OCI-LY1 (cell line): ENCODE measurements at regions not wholly inside any gene's neighbourhood (a gene's known extent, or its start where the extent isn't known, plus 50 kb on each side); places are given as distances from the start of the nearest gene placed in this dataset.

Source experiments
- H2AFZ ChIP-seq: fragments of 200-600 bp; sonication (generic), shearing (Covaris generic); 2 replicates; pipeline ENCODE4 v1.6.0; 2014; ENCODE audit warnings: antibody characterized with exemption, mild to moderate bottlenecking, low read length
- H3F3A ChIP-seq: fragments of 200-600 bp; sonication (generic), shearing (Covaris generic); 2 replicates; pipeline ENCODE4 v1.6.0; 2014; ENCODE audit warnings: mild to moderate bottlenecking, antibody characterized with exemption, low read length, moderate library complexity; ENCODE audit not compliant: insufficient read depth
- H3K27ac ChIP-seq: fragments of 200-600 bp; sonication (generic); 2 replicates; pipeline ENCODE4 v1.5.1; 2014; ENCODE audit warnings: low read length, mixed run types, mild to moderate bottlenecking, low read depth; ENCODE audit not compliant: poor library complexity, severe bottlenecking
- H3K27me3 ChIP-seq: fragments of 200-600 bp; sonication (generic); 2 replicates; pipeline ENCODE4 v1.6.0; 2014; ENCODE audit warnings: antibody characterized with exemption, mild to moderate bottlenecking, low read length, moderate library complexity; ENCODE audit not compliant: insufficient read depth
- H3K36me3 ChIP-seq: fragments of 200-600 bp; sonication (generic); 2 replicates; pipeline ENCODE4 v1.6.1; 2014; ENCODE audit warnings: mild to moderate bottlenecking, antibody characterized with exemption, low read length, moderate library complexity, mixed read lengths; ENCODE audit not compliant: insufficient read depth
- H3K4me1 ChIP-seq: fragments of 200-600 bp; sonication (generic); 2 replicates; pipeline ENCODE4 v1.5.1; 2014; ENCODE audit warnings: mild to moderate bottlenecking, low read length, moderate library complexity; ENCODE audit not compliant: insufficient read depth, severe bottlenecking
- H3K4me2 ChIP-seq: fragments of 200-600 bp; sonication (generic), shearing (Covaris generic); 2 replicates; pipeline ENCODE4 v1.6.1; 2014; ENCODE audit warnings: low read length
- H3K4me3 ChIP-seq: fragments of 200-600 bp; sonication (generic); 2 replicates; pipeline ENCODE4 v1.5.1; 2014; ENCODE audit warnings: low read length, low read depth, mild to moderate bottlenecking, mixed read lengths; ENCODE audit not compliant: poor library complexity, severe bottlenecking
- H3K79me2 ChIP-seq: fragments of 200-600 bp; shearing (Covaris generic); 2 replicates; pipeline ENCODE4 v1.6.1; 2016; ENCODE audit warnings: mixed run types, low read length, mixed read lengths; ENCODE audit not compliant: insufficient read depth
- H3K9ac ChIP-seq: fragments of 200-600 bp; sonication (generic), shearing (Covaris generic); 2 replicates; pipeline ENCODE4 v1.6.1; 2014; ENCODE audit warnings: mild to moderate bottlenecking, low read length, mixed read lengths
- H3K9me2 ChIP-seq: fragments of 200-600 bp; sonication (generic), shearing (Covaris generic); 2 replicates; pipeline ENCODE4 v1.6.1; 2014; ENCODE audit warnings: low read depth, mild to moderate bottlenecking, low read length, mixed read lengths
- H3K9me3 ChIP-seq: fragments of 200-600 bp; shearing (Covaris generic); 2 replicates; pipeline ENCODE4 v1.6.1; 2014; ENCODE audit warnings: low read length, mixed read lengths
- H4K20me1 ChIP-seq: fragments of 200-600 bp; sonication (generic), shearing (Covaris generic); 2 replicates; pipeline ENCODE4 v1.6.0; 2016; ENCODE audit warnings: mild to moderate bottlenecking, low read length; ENCODE audit not compliant: insufficient read depth
- CTCF ChIP-seq: fragments of 200-600 bp; sonication (generic), shearing (Covaris generic); IDR thresholded peaks from 2 replicates; pipeline ENCODE4 v1.5.1; 2017; ENCODE audit warnings: mild to moderate bottlenecking, antibody characterized with exemption, low read length, moderate library complexity, mixed read lengths
- EZH2 ChIP-seq: fragments of 200-600 bp; sonication (generic), shearing (Covaris generic); IDR thresholded peaks from 2 replicates; pipeline ENCODE4 v1.8.0; 2017; ENCODE audit warnings: borderline replicate concordance, mixed run types, mild to moderate bottlenecking, antibody characterized with exemption, low read length, moderate library complexity, mixed read lengths

DNA sequence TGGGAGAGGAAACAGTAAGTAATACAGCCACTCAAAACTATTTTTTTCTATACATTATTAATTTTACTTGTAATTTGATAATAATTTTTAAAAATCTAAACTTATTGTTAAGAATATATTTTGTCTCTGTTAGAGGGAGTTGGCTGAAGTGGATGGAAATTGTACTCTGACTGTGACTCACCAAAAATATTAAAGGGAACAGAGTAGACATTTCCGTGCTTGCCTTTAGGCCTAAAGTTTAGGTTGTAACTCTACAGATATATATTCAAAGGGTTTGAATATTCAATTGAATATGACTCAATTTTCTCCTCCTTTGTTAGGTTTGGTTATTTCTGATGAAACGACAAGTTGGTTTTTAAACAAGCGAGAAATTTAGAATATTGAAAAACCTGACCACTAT lies 128.3 kb upstream of the PITX2 start:
- H4K20me1 ChIP-seq: no peaks in the 10 kb centered on the region
- no peaks in the 10 kb centered on the region for H3K36me3 ChIP-seq
- no peaks in the 10 kb centered on the region for H3K4me1 ChIP-seq
- H3K9ac ChIP-seq: no peak overlapping the region
- no peaks in the 10 kb centered on the region for H3K9me2 ChIP-seq
- no peak overlapping the region for H3K4me3 ChIP-seq
- no peak overlapping the region for H3K27ac ChIP-seq
- no peaks in the 10 kb centered on the region for H3F3A ChIP-seq
- no peak overlapping the region for H2AFZ ChIP-seq
- TF ChIP-seq CTCF (no peak), EZH2 (no peak)
- no peaks in the 10 kb centered on the region for H3K27me3 ChIP-seq
- no peaks in the 10 kb centered on the region for H3K79me2 ChIP-seq
- no peak overlapping the region for H3K4me2 ChIP-seq
- no peaks in the 10 kb centered on the region for H3K9me3 ChIP-seq

DNA sequence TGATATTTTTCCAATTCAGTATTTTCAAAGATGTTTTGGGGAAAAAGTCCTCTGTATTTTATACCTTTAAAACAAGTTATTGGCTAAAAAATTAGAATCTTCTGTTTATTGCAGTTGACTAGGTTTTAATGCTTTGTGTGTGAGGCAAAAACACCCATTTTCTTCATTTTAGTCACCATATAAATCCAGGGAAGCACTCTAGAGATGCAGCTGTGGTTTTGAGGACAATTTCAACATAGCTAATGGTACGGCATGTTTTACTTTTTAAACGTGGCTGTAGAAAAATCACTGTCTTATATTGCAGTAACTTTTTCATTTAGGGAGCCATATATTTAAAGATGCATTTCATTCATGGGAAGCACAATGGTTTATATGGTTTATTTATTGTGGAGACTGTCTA lies 129.1 kb upstream of the PITX2 start:
- no peak overlapping the region for H2AFZ ChIP-seq
- H3K4me3 ChIP-seq: no peak overlapping the region
- no peaks in the 10 kb centered on the region for H3K79me2 ChIP-seq
- H3K9me2 ChIP-seq: no peaks in the 10 kb centered on the region
- H3K36me3 ChIP-seq: no peaks in the 10 kb centered on the region
- no peaks in the 10 kb centered on the region for H3K4me1 ChIP-seq
- no peaks in the 10 kb centered on the region for H3K27me3 ChIP-seq
- H3K9ac ChIP-seq: no peak overlapping the region
- H3K4me2 ChIP-seq: no peak overlapping the region
- no peaks in the 10 kb centered on the region for H4K20me1 ChIP-seq
- H3K9me3 ChIP-seq: no peaks in the 10 kb centered on the region
- TF ChIP-seq EZH2 (no peak), CTCF (no peak)
- H3F3A ChIP-seq: no peaks in the 10 kb centered on the region
- no peak overlapping the region for H3K27ac ChIP-seq

DNA sequence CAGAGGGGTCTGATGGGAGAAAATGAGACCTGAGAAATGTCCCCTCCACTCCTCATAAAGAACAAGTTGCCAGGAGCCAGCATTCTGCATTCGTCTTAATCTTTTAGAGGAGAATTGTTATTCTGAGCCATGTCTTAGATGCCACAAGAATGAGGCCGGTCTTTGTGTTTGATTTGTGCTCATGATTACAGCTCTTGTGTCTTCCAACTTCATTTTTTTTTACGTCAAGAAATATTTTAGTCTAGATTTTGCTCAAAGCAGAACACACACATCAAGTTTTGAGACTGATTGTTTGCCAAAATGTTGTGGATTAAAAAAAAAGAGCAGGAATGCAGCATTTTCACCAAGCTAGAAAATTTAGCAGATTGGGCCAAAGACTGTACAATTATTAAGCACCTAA lies 130.6 kb upstream of the PITX2 start:
- no peaks in the 10 kb centered on the region for H3F3A ChIP-seq
- H3K9me3 ChIP-seq: no peaks in the 10 kb centered on the region
- no peak overlapping the region for H3K9ac ChIP-seq
- TF ChIP-seq CTCF (no peak), EZH2 (no peak)
- no peaks in the 10 kb centered on the region for H3K36me3 ChIP-seq
- H3K79me2 ChIP-seq: no peaks in the 10 kb centered on the region
- no peaks in the 10 kb centered on the region for H3K4me1 ChIP-seq
- no peaks in the 10 kb centered on the region for H3K27me3 ChIP-seq
- H3K9me2 ChIP-seq: no peaks in the 10 kb centered on the region
- H3K4me3 ChIP-seq: no peak overlapping the region
- no peak overlapping the region for H3K27ac ChIP-seq
- no peak overlapping the region for H2AFZ ChIP-seq
- no peak overlapping the region for H3K4me2 ChIP-seq
- no peaks in the 10 kb centered on the region for H4K20me1 ChIP-seq

DNA sequence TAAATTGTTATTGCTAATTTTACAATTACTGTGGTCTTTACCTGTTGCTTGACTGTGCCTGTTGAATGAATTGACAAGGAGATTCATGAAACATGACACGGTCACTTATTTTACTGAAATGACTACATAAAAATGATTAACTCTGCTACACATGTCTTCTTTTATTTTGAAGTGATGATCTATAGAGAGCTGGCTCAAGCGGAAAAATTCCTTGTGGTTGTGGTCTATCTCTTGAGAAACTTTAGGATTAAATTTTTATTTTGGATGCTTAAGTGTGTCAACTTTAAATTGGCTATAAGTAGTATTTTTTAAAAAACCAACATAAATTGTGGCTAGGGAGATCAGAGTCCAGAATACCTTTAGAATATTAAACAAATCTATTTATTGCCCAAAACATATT lies 131.8 kb upstream of the PITX2 start:
- Histone ChIP-seq H3K4me1 (no peaks in the 10 kb centered on the region), H3K27ac (no peak overlapping the region), H3K4me3 (no peak overlapping the region), H3K9me2 (no peaks in the 10 kb centered on the region), H3K4me2 (no peak overlapping the region), H3K9ac (no peak overlapping the region), H3K79me2 (no peaks in the 10 kb centered on the region), H4K20me1 (no peaks in the 10 kb centered on the region), H3K9me3 (no peaks in the 10 kb centered on the region), H3K36me3 (no peaks in the 10 kb centered on the region), H2AFZ (no peak overlapping the region), H3F3A (no peaks in the 10 kb centered on the region), H3K27me3 (no peaks in the 10 kb centered on the region)
- TF ChIP-seq CTCF (no peak), EZH2 (no peak)
